ENCODE measurements at regions not wholly inside any gene's neighbourhood (a gene's known extent, or its start where the extent isn't known, plus 50 kb on each side); places are given as distances from the start of the nearest gene placed in this dataset.

GRCh38 chr12:70082997-70083676 is 160.1 kb upstream of the CNOT2 start:
- H3K79me2 ChIP-seq (replicated peaks; ENCODE audit: insufficient read depth) = no peaks in the 10 kb centered on the region
- H3K4me2 ChIP-seq = no peak overlapping the region
- TF ChIP-seq POLR2AphosphoS5 (IDR thresholded peaks at IDR 0.05; ENCODE audit: low read depth) = no peak
- no peak for TF ChIP-seq CREB1 (CRISPR knock-in tag; IDR thresholded peaks at IDR 0.05; ENCODE audit: low read depth)
- TF ChIP-seq, protein P1, sequence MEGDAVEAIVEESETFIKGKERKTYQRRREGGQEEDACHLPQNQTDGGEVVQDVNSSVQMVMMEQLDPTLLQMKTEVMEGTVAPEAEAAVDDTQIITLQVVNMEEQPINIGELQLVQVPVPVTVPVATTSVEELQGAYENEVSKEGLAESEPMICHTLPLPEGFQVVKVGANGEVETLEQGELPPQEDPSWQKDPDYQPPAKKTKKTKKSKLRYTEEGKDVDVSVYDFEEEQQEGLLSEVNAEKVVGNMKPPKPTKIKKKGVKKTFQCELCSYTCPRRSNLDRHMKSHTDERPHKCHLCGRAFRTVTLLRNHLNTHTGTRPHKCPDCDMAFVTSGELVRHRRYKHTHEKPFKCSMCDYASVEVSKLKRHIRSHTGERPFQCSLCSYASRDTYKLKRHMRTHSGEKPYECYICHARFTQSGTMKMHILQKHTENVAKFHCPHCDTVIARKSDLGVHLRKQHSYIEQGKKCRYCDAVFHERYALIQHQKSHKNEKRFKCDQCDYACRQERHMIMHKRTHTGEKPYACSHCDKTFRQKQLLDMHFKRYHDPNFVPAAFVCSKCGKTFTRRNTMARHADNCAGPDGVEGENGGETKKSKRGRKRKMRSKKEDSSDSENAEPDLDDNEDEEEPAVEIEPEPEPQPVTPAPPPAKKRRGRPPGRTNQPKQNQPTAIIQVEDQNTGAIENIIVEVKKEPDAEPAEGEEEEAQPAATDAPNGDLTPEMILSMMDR (conservative IDR thresholded peaks at IDR 0.05; ENCODE audit: low read depth in 2 of 2) = no peak
- TF ChIP-seq, protein P2, sequence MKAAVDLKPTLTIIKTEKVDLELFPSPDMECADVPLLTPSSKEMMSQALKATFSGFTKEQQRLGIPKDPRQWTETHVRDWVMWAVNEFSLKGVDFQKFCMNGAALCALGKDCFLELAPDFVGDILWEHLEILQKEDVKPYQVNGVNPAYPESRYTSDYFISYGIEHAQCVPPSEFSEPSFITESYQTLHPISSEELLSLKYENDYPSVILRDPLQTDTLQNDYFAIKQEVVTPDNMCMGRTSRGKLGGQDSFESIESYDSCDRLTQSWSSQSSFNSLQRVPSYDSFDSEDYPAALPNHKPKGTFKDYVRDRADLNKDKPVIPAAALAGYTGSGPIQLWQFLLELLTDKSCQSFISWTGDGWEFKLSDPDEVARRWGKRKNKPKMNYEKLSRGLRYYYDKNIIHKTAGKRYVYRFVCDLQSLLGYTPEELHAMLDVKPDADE (IDR thresholded peaks at IDR 0.05) = no peak
- TF ChIP-seq STAT1 (IDR thresholded peaks at IDR 0.05; ENCODE audit: unreplicated experiment) = no peak
- TF ChIP-seq, protein P3, sequence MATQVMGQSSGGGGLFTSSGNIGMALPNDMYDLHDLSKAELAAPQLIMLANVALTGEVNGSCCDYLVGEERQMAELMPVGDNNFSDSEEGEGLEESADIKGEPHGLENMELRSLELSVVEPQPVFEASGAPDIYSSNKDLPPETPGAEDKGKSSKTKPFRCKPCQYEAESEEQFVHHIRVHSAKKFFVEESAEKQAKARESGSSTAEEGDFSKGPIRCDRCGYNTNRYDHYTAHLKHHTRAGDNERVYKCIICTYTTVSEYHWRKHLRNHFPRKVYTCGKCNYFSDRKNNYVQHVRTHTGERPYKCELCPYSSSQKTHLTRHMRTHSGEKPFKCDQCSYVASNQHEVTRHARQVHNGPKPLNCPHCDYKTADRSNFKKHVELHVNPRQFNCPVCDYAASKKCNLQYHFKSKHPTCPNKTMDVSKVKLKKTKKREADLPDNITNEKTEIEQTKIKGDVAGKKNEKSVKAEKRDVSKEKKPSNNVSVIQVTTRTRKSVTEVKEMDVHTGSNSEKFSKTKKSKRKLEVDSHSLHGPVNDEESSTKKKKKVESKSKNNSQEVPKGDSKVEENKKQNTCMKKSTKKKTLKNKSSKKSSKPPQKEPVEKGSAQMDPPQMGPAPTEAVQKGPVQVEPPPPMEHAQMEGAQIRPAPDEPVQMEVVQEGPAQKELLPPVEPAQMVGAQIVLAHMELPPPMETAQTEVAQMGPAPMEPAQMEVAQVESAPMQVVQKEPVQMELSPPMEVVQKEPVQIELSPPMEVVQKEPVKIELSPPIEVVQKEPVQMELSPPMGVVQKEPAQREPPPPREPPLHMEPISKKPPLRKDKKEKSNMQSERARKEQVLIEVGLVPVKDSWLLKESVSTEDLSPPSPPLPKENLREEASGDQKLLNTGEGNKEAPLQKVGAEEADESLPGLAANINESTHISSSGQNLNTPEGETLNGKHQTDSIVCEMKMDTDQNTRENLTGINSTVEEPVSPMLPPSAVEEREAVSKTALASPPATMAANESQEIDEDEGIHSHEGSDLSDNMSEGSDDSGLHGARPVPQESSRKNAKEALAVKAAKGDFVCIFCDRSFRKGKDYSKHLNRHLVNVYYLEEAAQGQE (IDR thresholded peaks at IDR 0.05; ENCODE audit: unreplicated experiment) = no peak
- no peak for TF ChIP-seq ZNF462 (CRISPR knock-in tag; IDR thresholded peaks at IDR 0.05)
- no peak for TF ChIP-seq ZNF331 (CRISPR knock-in tag; IDR thresholded peaks at IDR 0.05; ENCODE audit: low read depth)
- TF ChIP-seq EZH2 (IDR thresholded peaks at IDR 0.05; ENCODE audit: low read depth, unreplicated experiment) = no peak
- TF ChIP-seq ZNF114 (CRISPR knock-in tag; IDR thresholded peaks at IDR 0.05) = no peak
- TF ChIP-seq NANOG (IDR thresholded peaks at IDR 0.05; ENCODE audit: borderline replicate concordance) = no peak
- TF ChIP-seq EZH2phosphoT487 (IDR thresholded peaks at IDR 0.05; ENCODE audit: unreplicated experiment) = no peak
- no peak for TF ChIP-seq JUNB (IDR thresholded peaks at IDR 0.05; ENCODE audit: unreplicated experiment)
- Mint-ChIP-seq H3K4me1 (peaks cover 5% of the 10 kb centered on the region), H3K9me3 (peaks cover 19% of the 10 kb centered on the region), H3K27me3 (ENCODE audit: insufficient read depth, low read depth, poor library complexity) (peaks cover 4% of the 10 kb centered on the region), H3K36me3 (ENCODE audit: low read depth) (peaks cover 5% of the 10 kb centered on the region), H3K4me3 (no peak overlapping the region), H3K27ac (no peak overlapping the region)
- no peaks in the 10 kb centered on the region for H4K20me1 ChIP-seq (replicated peaks; ENCODE audit: insufficient read depth)
- H3K27ac ChIP-seq (ENCODE audit: low read depth) = no peak overlapping the region
- H3K27me3 ChIP-seq (ENCODE audit: insufficient read depth) = no peaks in the 10 kb centered on the region
- ATAC-seq = no peak
- no peak overlapping the region for H3K4me3 ChIP-seq
- no peaks in the 10 kb centered on the region for H3K9me2 ChIP-seq (ENCODE audit: insufficient read depth)
- no peaks in the 10 kb centered on the region; the same call in 1 of the 2 replicates for H3K4me1 ChIP-seq (ENCODE audit: insufficient read depth)
- no peaks in the 10 kb centered on the region for H3F3A ChIP-seq (replicated peaks; ENCODE audit: low read depth)
- DNase-seq (ENCODE audit: low spot score) = no peak
- H3K36me3 ChIP-seq (ENCODE audit: insufficient read depth) = no peaks in the 10 kb centered on the region
- H2AFZ ChIP-seq = no peak overlapping the region
